ENCODE measurements at regions not wholly inside any gene's neighbourhood (a gene's known extent, or its start where the extent isn't known, plus 50 kb on each side); places are given as distances from the start of the nearest gene placed in this dataset.

DNA sequence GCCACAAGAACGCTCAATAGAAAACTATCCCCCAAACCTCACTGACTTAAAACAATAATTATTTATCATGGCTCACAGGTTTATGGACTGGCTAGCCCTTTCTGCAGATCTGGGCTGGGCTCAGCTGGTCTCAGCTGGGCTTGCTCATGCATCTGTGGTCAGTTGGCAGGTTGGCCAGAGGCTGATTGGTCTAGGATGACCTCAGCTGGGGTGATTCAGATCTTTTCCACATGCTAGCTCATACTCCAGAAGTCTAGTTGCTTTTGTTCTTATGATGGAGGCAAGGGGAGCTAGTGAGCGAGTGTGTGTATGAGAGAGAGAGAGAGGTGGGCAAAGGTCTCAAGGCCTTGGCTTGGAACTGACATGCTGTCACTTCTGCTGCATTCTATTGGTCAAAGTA, 181.2 kb upstream of the NRXN3 start:
- 63% methylated on average over 2 of the region's 2 CpGs for WGBS (ENCODE audit: missing lambda C conversion rate)
- no peak overlapping the region for H3K4me2 ChIP-seq
- ATAC-seq (peak; percentile 56 to 66; a peak in 3 of 6 replicates), FAIRE-seq (no peak), DNase-seq (ENCODE audit: low read depth in 1 of 2, low spot score in 1 of 2) (peak in 1 of 2 experiments; percentile 13)
- POLR2A ChIA-PET = no interaction called here
- no peak overlapping the region for H3K4me3 ChIP-seq
- no peaks in the 10 kb centered on the region for H3K4me1 ChIP-seq
- no peaks in the 10 kb centered on the region for H3K9me3 ChIP-seq
- CTCF ChIA-PET = interaction anchor here (0.6 kb wide), 1 partner anchor 538 kb away, joined by 3 read pairs; no protein-coding TSS in a partner anchor
- H3K27ac ChIP-seq = no peak overlapping the region
- no peak for TF ChIP-seq ZFP36 (IDR thresholded peaks at IDR 0.05; ENCODE audit: borderline replicate concordance, partially characterized antibody)
- TF ChIP-seq CHD4 (IDR thresholded peaks at IDR 0.05; ENCODE audit: borderline replicate concordance) = no peak
- TF ChIP-seq HDAC2 (IDR thresholded peaks at IDR 0.05) = no peak
- no peak for TF ChIP-seq SMC3 (IDR thresholded peaks at IDR 0.05)
- TF ChIP-seq RNF2 (IDR thresholded peaks at IDR 0.05; ENCODE audit: borderline replicate concordance, low read depth) = no peak
- TF ChIP-seq EHF (CRISPR knock-in tag; IDR thresholded peaks at IDR 0.05) = no peak
- no peak for TF ChIP-seq FOXS1 (CRISPR knock-in tag; IDR thresholded peaks at IDR 0.05)
- no peak for TF ChIP-seq NFE2L2 (conservative IDR thresholded peaks at IDR 0.05; ENCODE audit: low read length)
- no peak for TF ChIP-seq POLR2A (IDR thresholded peaks at IDR 0.05; ENCODE audit: low read length)
- TF ChIP-seq, protein P1, sequence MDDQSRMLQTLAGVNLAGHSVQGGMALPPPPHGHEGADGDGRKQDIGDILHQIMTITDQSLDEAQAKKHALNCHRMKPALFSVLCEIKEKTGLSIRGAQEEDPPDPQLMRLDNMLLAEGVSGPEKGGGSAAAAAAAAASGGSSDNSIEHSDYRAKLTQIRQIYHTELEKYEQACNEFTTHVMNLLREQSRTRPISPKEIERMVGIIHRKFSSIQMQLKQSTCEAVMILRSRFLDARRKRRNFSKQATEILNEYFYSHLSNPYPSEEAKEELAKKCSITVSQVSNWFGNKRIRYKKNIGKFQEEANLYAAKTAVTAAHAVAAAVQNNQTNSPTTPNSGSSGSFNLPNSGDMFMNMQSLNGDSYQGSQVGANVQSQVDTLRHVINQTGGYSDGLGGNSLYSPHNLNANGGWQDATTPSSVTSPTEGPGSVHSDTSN (IDR thresholded peaks at IDR 0.05) = no peak
- TF ChIP-seq HOXA7 (CRISPR knock-in tag; IDR thresholded peaks at IDR 0.05) = no peak
- TF ChIP-seq, protein P2, sequence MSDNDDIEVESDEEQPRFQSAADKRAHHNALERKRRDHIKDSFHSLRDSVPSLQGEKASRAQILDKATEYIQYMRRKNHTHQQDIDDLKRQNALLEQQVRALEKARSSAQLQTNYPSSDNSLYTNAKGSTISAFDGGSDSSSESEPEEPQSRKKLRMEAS (IDR thresholded peaks at IDR 0.05) = no peak
- TF ChIP-seq NR3C1 (IDR thresholded peaks at IDR 0.05) = no peak

DNA sequence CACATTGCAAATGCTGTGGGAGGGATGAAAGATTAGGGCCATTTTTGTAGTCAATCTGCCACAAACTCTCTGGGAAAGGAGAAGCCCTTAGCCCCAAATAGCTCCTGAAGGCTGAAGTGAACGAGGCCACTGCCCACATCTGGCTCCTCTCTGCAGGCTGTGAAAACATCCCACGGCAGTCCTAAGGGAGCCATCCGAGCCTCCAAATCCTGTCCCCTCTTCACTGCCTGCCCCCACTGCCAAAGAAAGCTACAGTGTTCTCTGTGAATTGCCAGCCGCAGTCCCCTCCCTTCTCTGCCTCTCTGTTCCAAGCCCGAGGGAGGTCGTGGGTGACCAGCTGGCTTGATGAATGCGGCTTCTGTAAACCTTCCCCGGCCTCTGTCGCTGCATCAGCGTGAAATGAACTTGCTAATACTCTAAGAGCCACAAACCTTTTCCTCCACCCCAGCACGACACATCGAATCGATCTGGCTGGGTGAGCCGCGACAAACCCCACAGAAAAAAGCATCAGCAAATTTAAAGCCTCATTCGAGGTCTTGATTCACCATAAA, 180.7 kb upstream of the NRXN3 start:
- H3K27ac ChIP-seq = no peak overlapping the region

DNA sequence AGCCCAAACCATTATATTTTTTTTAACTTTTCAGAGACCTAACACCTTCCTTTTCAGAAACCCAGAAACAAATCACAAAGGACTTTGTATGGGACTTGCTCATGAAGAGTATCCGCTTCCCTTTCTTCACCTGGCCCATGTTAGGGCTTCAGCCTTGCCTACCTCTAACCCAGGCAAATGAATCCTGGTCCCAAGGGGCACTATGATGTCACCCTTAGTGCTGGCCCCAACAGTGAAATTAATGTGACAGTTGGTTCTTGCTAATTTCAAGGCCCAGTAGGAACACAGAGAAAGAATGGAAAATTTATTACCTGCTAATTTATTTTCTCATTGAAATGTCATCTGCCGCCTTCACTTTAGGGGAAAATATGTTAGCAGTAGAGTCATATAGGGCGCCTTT, 179.8 kb upstream of the NRXN3 start:
- H3K4me3 ChIP-seq = no peak overlapping the region
- H3K4me1 ChIP-seq = no peaks in the 10 kb centered on the region
- ATAC-seq = no peak
- POLR2A ChIA-PET = no interaction called here
- no peaks in the 10 kb centered on the region for H3K9me3 ChIP-seq
- TF ChIP-seq FOSL2 (IDR thresholded peaks at IDR 0.05) (no peak), FOSL2 (CRISPR knock-in tag; IDR thresholded peaks at IDR 0.05) (no peak), FOSB (CRISPR knock-in tag; IDR thresholded peaks at IDR 0.05) (no peak), BHLHE40 (IDR thresholded peaks at IDR 0.05; ENCODE audit: low read depth, low read length) (no peak), RARB (CRISPR knock-in tag; IDR thresholded peaks at IDR 0.05) (no peak)
- H3K4me2 ChIP-seq = no peak overlapping the region
- H3K27ac ChIP-seq = no peak overlapping the region
- DNase-seq (ENCODE audit: low read depth in 1 of 2, low spot score in 1 of 2) = no peak
- CTCF ChIA-PET = interaction anchor here (1.2 kb wide), 1 partner anchor 128 kb away, joined by 3 read pairs; no protein-coding TSS in a partner anchor
- FAIRE-seq = no peak
- WGBS (ENCODE audit: missing lambda C conversion rate) = 58% methylated on average over 3 of the region's 3 CpGs

More for the DNA sequence above, 180.7 kb upstream of the NRXN3 start:
- ChIA-PET POLR2A (no interaction called here), CTCF (no interaction called here)
- ATAC-seq (no peak), DNase-seq (ENCODE audit: low read depth in 1 of 2, low spot score in 1 of 2) (no peak), FAIRE-seq (no peak)
- TF ChIP-seq SMC3 (IDR thresholded peaks at IDR 0.05) = no peak
- no peak for TF ChIP-seq CHD2 (IDR thresholded peaks at IDR 0.05; ENCODE audit: low read length, partially characterized antibody)
- no peak for TF ChIP-seq EP300 (IDR thresholded peaks at IDR 0.05)
- TF ChIP-seq HDAC2 (IDR thresholded peaks at IDR 0.05) = no peak
- TF ChIP-seq RNF2 (IDR thresholded peaks at IDR 0.05; ENCODE audit: borderline replicate concordance, low read depth) = no peak
- no peak for TF ChIP-seq MYC (IDR thresholded peaks at IDR 0.05; ENCODE audit: borderline replicate concordance, low read length)
- TF ChIP-seq EHMT2 (IDR thresholded peaks at IDR 0.05; ENCODE audit: low read depth) = no peak
- no peak for TF ChIP-seq TFCP2L1 (CRISPR knock-in tag; IDR thresholded peaks at IDR 0.05)
- no peak for TF ChIP-seq EHF (CRISPR knock-in tag; IDR thresholded peaks at IDR 0.05)
- no peak for TF ChIP-seq SREBF2 (IDR thresholded peaks at IDR 0.05)
- TF ChIP-seq, protein P2 (IDR thresholded peaks at IDR 0.05) = no peak
- TF ChIP-seq JUN (IDR thresholded peaks at IDR 0.05) = no peak
- TF ChIP-seq MAFK (IDR thresholded peaks at IDR 0.05; ENCODE audit: partially characterized antibody) = no peak
- TF ChIP-seq ZC3H11A (IDR thresholded peaks at IDR 0.05) = no peak
- H3K9me3 ChIP-seq = no peaks in the 10 kb centered on the region
- no peak overlapping the region for H3K4me3 ChIP-seq
- H3K4me2 ChIP-seq = no peak overlapping the region
- H3K4me1 ChIP-seq = no peaks in the 10 kb centered on the region
- 48% methylated on average over 16 of the region's 16 CpGs for WGBS (ENCODE audit: missing lambda C conversion rate)

Data from A549 (cell line).